Neural progenitor cell (in vitro differentiated cells): ENCODE measurements at regions not wholly inside any gene's neighbourhood (a gene's known extent, or its start where the extent isn't known, plus 50 kb on each side); places are given as distances from the start of the nearest gene placed in this dataset.
"Not testable (repeated sequence)": the region's sequence is repeated elsewhere in the genome, so short reads cannot be mapped to it uniquely, and the experiment has no call there.

ENCODE experiments used
- DNase-seq: peaks from one replicate; pipeline ENCODE4 v3.0.0-alpha.2; 2016; ENCODE audit warnings: low spot score
- H2AFZ ChIP-seq: fragments of 200-600 bp; sonication (generic); replicated peaks from 2 replicates; pipeline ENCODE4 v1.6.1; 2016; ENCODE audit warnings: antibody characterized with exemption
- H3F3A ChIP-seq: fragments of 200-600 bp; sonication (generic); 2 replicates; pipeline ENCODE4 v1.6.1; 2016; ENCODE audit warnings: antibody characterized with exemption, low read depth
- H3K27ac ChIP-seq: fragments of 200-600 bp; sonication (generic); 2 replicates; pipeline ENCODE4 v1.5.1; 2016; ENCODE audit warnings: mild to moderate bottlenecking
- H3K27me3 ChIP-seq: fragments of 200-600 bp; sonication (generic); 2 replicates; pipeline ENCODE4 v1.6.1; 2016; ENCODE audit warnings: mild to moderate bottlenecking, moderate library complexity
- H3K36me3 ChIP-seq: fragments of 200-600 bp; sonication (generic); 2 replicates; pipeline ENCODE4 v1.5.1; 2016
- H3K4me1 ChIP-seq: fragments of 200-600 bp; sonication (generic); 2 replicates; pipeline ENCODE4 v1.6.1; 2016; ENCODE audit warnings: mixed run types
- H3K4me2 ChIP-seq: fragments of 200-600 bp; sonication (generic); 2 replicates; pipeline ENCODE4 v1.6.1; 2016
- H3K4me3 ChIP-seq: fragments of 200-600 bp; sonication (generic); 2 replicates; pipeline ENCODE4 v1.5.1; 2016
- H3K79me2 ChIP-seq: fragments of 200-600 bp; sonication (generic); 2 replicates; pipeline ENCODE4 v1.6.1; 2016; ENCODE audit warnings: low read depth
- H3K9ac ChIP-seq: fragments of 200-600 bp; sonication (generic); 2 replicates; pipeline ENCODE4 v1.6.1; 2016
- H3K9me3 ChIP-seq: fragments of 200-600 bp; sonication (generic); 2 replicates; pipeline ENCODE4 v1.5.1; 2016; ENCODE audit warnings: low read depth
- H4K20me1 ChIP-seq: fragments of 200-600 bp; sonication (generic); 2 replicates; pipeline ENCODE4 v1.6.1; 2016; ENCODE audit warnings: low read depth
- H3K27ac Mint-ChIP-seq: 3 replicates; pipeline ENCODE4 v1.8.0; 2021; ENCODE audit warnings: mixed read lengths
- H3K27me3 Mint-ChIP-seq: 2 replicates; pipeline ENCODE4 v1.8.0; 2022; ENCODE audit warnings: low read depth, mild to moderate bottlenecking, inconsistent platforms, moderate library complexity, mixed read lengths; ENCODE audit not compliant: insufficient read depth
- H3K36me3 Mint-ChIP-seq: 3 replicates; pipeline ENCODE4 v1.8.0; 2021; ENCODE audit warnings: mixed read lengths
- H3K4me1 Mint-ChIP-seq: 3 replicates; pipeline ENCODE4 v1.8.0; 2021; ENCODE audit warnings: mixed read lengths
- H3K4me3 Mint-ChIP-seq: 3 replicates; pipeline ENCODE4 v1.8.0; 2021; ENCODE audit warnings: mild to moderate bottlenecking, moderate library complexity, mixed read lengths
- H3K9me3 Mint-ChIP-seq: 3 replicates; pipeline ENCODE4 v1.8.0; 2020; ENCODE audit warnings: mixed read lengths
- CTCF ChIP-seq: fragments of 200-600 bp; sonication (generic); IDR thresholded peaks from 2 replicates; pipeline ENCODE4 v1.5.1; 2017; ENCODE audit warnings: antibody characterized with exemption, mild to moderate bottlenecking
- EZH2 ChIP-seq: fragments of 200-600 bp; sonication (generic); IDR thresholded peaks from 2 replicates; pipeline ENCODE4 v1.6.1; 2017; ENCODE audit warnings: antibody characterized with exemption, mild to moderate bottlenecking, moderate library complexity
- EZH2phosphoT487 ChIP-seq: fragments of 200-600 bp; sonication (generic); IDR thresholded peaks from 2 replicates; pipeline ENCODE4 v1.6.1; 2017; ENCODE audit warnings: antibody characterized with exemption

GRCh38 chr6:20269181-20269580 is 56.9 kb upstream of the MBOAT1 start:
- H3K27ac Mint-ChIP-seq: no peak overlapping the region
- H3K27me3 Mint-ChIP-seq: no peaks in the 10 kb centered on the region
- no peak overlapping the region for H3K4me3 ChIP-seq
- H4K20me1 ChIP-seq: no peaks in the 10 kb centered on the region
- no peaks in the 10 kb centered on the region for H3K4me1 ChIP-seq
- no peaks in the 10 kb centered on the region for H3K27me3 ChIP-seq
- H3K36me3 ChIP-seq: no peaks in the 10 kb centered on the region
- peaks cover 4% of the 10 kb centered on the region for H3K4me1 Mint-ChIP-seq
- H2AFZ ChIP-seq: no peak overlapping the region
- no peaks in the 10 kb centered on the region for H3K36me3 Mint-ChIP-seq
- no peaks in the 10 kb centered on the region for H3F3A ChIP-seq
- H3K9me3 Mint-ChIP-seq: no peaks in the 10 kb centered on the region
- no peaks in the 10 kb centered on the region for H3K9me3 ChIP-seq
- H3K4me3 Mint-ChIP-seq: no peak overlapping the region
- no peak overlapping the region for H3K4me2 ChIP-seq
- TF ChIP-seq CTCF (no peak), EZH2 (no peak), EZH2phosphoT487 (no peak)
- no peak overlapping the region for H3K9ac ChIP-seq
- DNase-seq: no peak
- H3K79me2 ChIP-seq: no peaks in the 10 kb centered on the region
- no peak overlapping the region for H3K27ac ChIP-seq

- Mint-ChIP-seq H3K36me3 (no peaks in the 10 kb centered on the region), H3K4me1 (peaks cover 4% of the 10 kb centered on the region), H3K9me3 (peaks cover 3% of the 10 kb centered on the region), H3K27ac (no peak overlapping the region), H3K4me3 (no peak overlapping the region), H3K27me3 (peaks cover 4% of the 10 kb centered on the region)
- no peaks in the 10 kb centered on the region for H3K27me3 ChIP-seq
- no peak overlapping the region for H3K4me2 ChIP-seq
- no peaks in the 10 kb centered on the region for H3K79me2 ChIP-seq
- no peaks in the 10 kb centered on the region for H4K20me1 ChIP-seq
- DNase-seq: no peak
- peaks cover 6% of the 10 kb centered on the region for H3F3A ChIP-seq
- H3K27ac ChIP-seq: no peak overlapping the region
- no peaks in the 10 kb centered on the region for H3K9me3 ChIP-seq
- H3K9ac ChIP-seq: no peak overlapping the region
- no peaks in the 10 kb centered on the region for H3K36me3 ChIP-seq
- TF ChIP-seq EZH2: no peak
- no peak for TF ChIP-seq CTCF
- no peak for TF ChIP-seq EZH2phosphoT487
- no peak overlapping the region for H3K4me3 ChIP-seq
- no peak overlapping the region for H2AFZ ChIP-seq
- peaks cover 3% of the 10 kb centered on the region for H3K4me1 ChIP-seq
Measured at GRCh38 chr6:20271818-20272217, 59.5 kb upstream of the MBOAT1 start.

GRCh38 chr6:20274137-20274536 is 61.9 kb upstream of the MBOAT1 start:
- Histone ChIP-seq H3K79me2 (no peaks in the 10 kb centered on the region), H3F3A (peaks cover 6% of the 10 kb centered on the region), H4K20me1 (no peaks in the 10 kb centered on the region), H2AFZ (no peak overlapping the region), H3K4me3 (no peak overlapping the region), H3K9ac (no peak overlapping the region), H3K4me2 (no peak overlapping the region), H3K4me1 (peaks cover 12% of the 10 kb centered on the region), H3K9me3 (no peaks in the 10 kb centered on the region), H3K36me3 (no peaks in the 10 kb centered on the region), H3K27ac (no peak overlapping the region), H3K27me3 (no peaks in the 10 kb centered on the region)
- peaks cover 3% of the 10 kb centered on the region for H3K9me3 Mint-ChIP-seq
- H3K4me3 Mint-ChIP-seq: no peak overlapping the region
- TF ChIP-seq CTCF (no peak), EZH2phosphoT487 (no peak), EZH2 (no peak)
- no peaks in the 10 kb centered on the region for H3K36me3 Mint-ChIP-seq
- H3K27ac Mint-ChIP-seq: no peak overlapping the region
- H3K27me3 Mint-ChIP-seq: peaks cover 4% of the 10 kb centered on the region
- DNase-seq: no peak
- peaks cover 22% of the 10 kb centered on the region for H3K4me1 Mint-ChIP-seq

- not testable (repeated sequence) for H3K27me3 ChIP-seq, H3K4me3 ChIP-seq, H2AFZ ChIP-seq, H3K36me3 ChIP-seq, DNase-seq, H3K27ac Mint-ChIP-seq, H3K9me3 ChIP-seq, H3K9me3 Mint-ChIP-seq, H3K4me2 ChIP-seq, H3F3A ChIP-seq, H3K36me3 Mint-ChIP-seq, H3K27me3 Mint-ChIP-seq, H3K9ac ChIP-seq, H3K4me3 Mint-ChIP-seq, H3K79me2 ChIP-seq, H4K20me1 ChIP-seq, H3K27ac ChIP-seq
- peaks cover 12% of the 10 kb centered on the region for H3K4me1 ChIP-seq
- peaks cover 28% of the 10 kb centered on the region for H3K4me1 Mint-ChIP-seq
Measured at GRCh38 chr6:20275837-20276236, 63.6 kb upstream of the MBOAT1 start.

GRCh38 chr6:20277724-20278123 is 65.5 kb upstream of the MBOAT1 start:
- H3K79me2 ChIP-seq, H3K4me2 ChIP-seq, H3K27ac ChIP-seq, H3K27me3 Mint-ChIP-seq, H3K4me3 ChIP-seq, H3K36me3 ChIP-seq, H4K20me1 ChIP-seq, H3K9me3 ChIP-seq, H3F3A ChIP-seq, H3K4me3 Mint-ChIP-seq, DNase-seq, H3K9ac ChIP-seq, H3K27me3 ChIP-seq, H3K27ac Mint-ChIP-seq, H2AFZ ChIP-seq, H3K36me3 Mint-ChIP-seq: not testable (repeated sequence)
- Mint-ChIP-seq H3K4me1 (peaks cover 24% of the 10 kb centered on the region), H3K9me3 (peaks cover 17% of the 10 kb centered on the region)
- peaks cover 12% of the 10 kb centered on the region for H3K4me1 ChIP-seq
